ENCODE measurements at regions not wholly inside any gene's neighbourhood (a gene's known extent, or its start where the extent isn't known, plus 50 kb on each side); places are given as distances from the start of the nearest gene placed in this dataset.
"Not testable (repeated sequence)": the region's sequence is repeated elsewhere in the genome, so short reads cannot be mapped to it uniquely, and the experiment has no call there.

DNA sequence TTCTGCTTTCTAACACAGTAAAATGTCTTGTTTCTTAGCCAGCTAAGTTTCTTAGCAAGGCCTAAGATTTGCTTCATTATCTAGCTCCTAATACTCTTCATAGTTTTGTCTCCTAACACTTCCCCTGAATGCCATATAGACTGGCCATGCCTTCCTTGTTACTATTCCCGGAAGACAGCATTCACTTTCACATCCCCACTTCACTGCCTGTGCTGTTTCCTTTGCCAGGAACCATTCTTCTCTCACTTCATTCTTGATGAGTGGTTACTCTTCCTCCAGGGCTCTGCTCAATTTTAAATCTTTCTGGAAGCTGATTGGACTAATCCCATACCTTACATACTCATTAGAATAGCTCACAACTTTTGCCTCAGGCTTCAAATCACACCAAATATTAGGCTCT, 1510.2 kb upstream of the DDX18 start:
- no peaks in the 10 kb centered on the region for H3K9me2 ChIP-seq (replicated peaks; ENCODE audit: insufficient read depth, low read length)
- no peaks in the 10 kb centered on the region for H3K36me3 ChIP-seq (ENCODE audit: low read length)
- no peaks in the 10 kb centered on the region for H4K20me1 ChIP-seq (ENCODE audit: low read depth, low read length)
- no peak overlapping the region for H3K27ac ChIP-seq (ENCODE audit: low read depth, low read length)
- no peaks in the 10 kb centered on the region for H3F3A ChIP-seq (ENCODE audit: insufficient read depth)
- H3K79me2 ChIP-seq (ENCODE audit: insufficient read depth, low read length) = no peaks in the 10 kb centered on the region
- H2AFZ ChIP-seq (ENCODE audit: low read depth, low read length, severe bottlenecking) = no peak overlapping the region
- TF ChIP-seq CTCF (IDR thresholded peaks at IDR 0.05; ENCODE audit: insufficient read depth, low read length, poor library complexity, severe bottlenecking) (no peak), EZH2phosphoT487 (conservative IDR thresholded peaks at IDR 0.05; ENCODE audit: low read length) (no peak)
- H3K9me3 ChIP-seq (ENCODE audit: insufficient read depth, low read length) = no peaks in the 10 kb centered on the region
- no peak overlapping the region for H3K9ac ChIP-seq (ENCODE audit: low read length)
- H3K4me3 ChIP-seq (ENCODE audit: insufficient read depth, low read length, poor library complexity, severe bottlenecking) = no peak overlapping the region
- no peaks in the 10 kb centered on the region for H3K27me3 ChIP-seq (ENCODE audit: low read length)
- no peak overlapping the region for H3K4me2 ChIP-seq (ENCODE audit: low read depth, low read length, poor library complexity, severe bottlenecking)

- TF ChIP-seq CTCF (IDR thresholded peaks at IDR 0.05; ENCODE audit: insufficient read depth, low read length, poor library complexity, severe bottlenecking) (no peak), EZH2phosphoT487 (conservative IDR thresholded peaks at IDR 0.05; ENCODE audit: low read length) (no peak)
- Histone ChIP-seq H2AFZ (ENCODE audit: low read depth, low read length, severe bottlenecking) (no peak overlapping the region), H3K4me3 (ENCODE audit: insufficient read depth, low read length, poor library complexity, severe bottlenecking) (no peak overlapping the region), H3K79me2 (ENCODE audit: insufficient read depth, low read length) (no peaks in the 10 kb centered on the region), H3K4me2 (ENCODE audit: low read depth, low read length, poor library complexity, severe bottlenecking) (no peak overlapping the region), H3K27ac (ENCODE audit: low read depth, low read length) (no peak overlapping the region), H3K36me3 (ENCODE audit: low read length) (no peaks in the 10 kb centered on the region), H3F3A (ENCODE audit: insufficient read depth) (no peaks in the 10 kb centered on the region), H4K20me1 (ENCODE audit: low read depth, low read length) (no peaks in the 10 kb centered on the region), H3K27me3 (ENCODE audit: low read length) (no peaks in the 10 kb centered on the region), H3K9me3 (ENCODE audit: insufficient read depth, low read length) (no peaks in the 10 kb centered on the region), H3K9ac (ENCODE audit: low read length) (no peak overlapping the region), H3K9me2 (replicated peaks; ENCODE audit: insufficient read depth, low read length) (no peaks in the 10 kb centered on the region)
These were observed 1497.4 kb upstream of the DDX18 start for GRCh38 chr2:116317111-116317510.

GRCh38 chr2:116318551-116318950, 1495.9 kb upstream of the DDX18 start:
- H2AFZ ChIP-seq (ENCODE audit: low read depth, low read length, severe bottlenecking); H3K9ac ChIP-seq (ENCODE audit: low read length); H3F3A ChIP-seq (ENCODE audit: insufficient read depth); H3K79me2 ChIP-seq (ENCODE audit: insufficient read depth, low read length); H3K27me3 ChIP-seq (ENCODE audit: low read length); H3K27ac ChIP-seq (ENCODE audit: low read depth, low read length); H3K36me3 ChIP-seq (ENCODE audit: low read length); H3K4me3 ChIP-seq (ENCODE audit: insufficient read depth, low read length, poor library complexity, severe bottlenecking); H4K20me1 ChIP-seq (ENCODE audit: low read depth, low read length); H3K4me2 ChIP-seq (ENCODE audit: low read depth, low read length, poor library complexity, severe bottlenecking); H3K9me3 ChIP-seq (ENCODE audit: insufficient read depth, low read length); H3K9me2 ChIP-seq (replicated peaks; ENCODE audit: insufficient read depth, low read length): not testable (repeated sequence)

DNA sequence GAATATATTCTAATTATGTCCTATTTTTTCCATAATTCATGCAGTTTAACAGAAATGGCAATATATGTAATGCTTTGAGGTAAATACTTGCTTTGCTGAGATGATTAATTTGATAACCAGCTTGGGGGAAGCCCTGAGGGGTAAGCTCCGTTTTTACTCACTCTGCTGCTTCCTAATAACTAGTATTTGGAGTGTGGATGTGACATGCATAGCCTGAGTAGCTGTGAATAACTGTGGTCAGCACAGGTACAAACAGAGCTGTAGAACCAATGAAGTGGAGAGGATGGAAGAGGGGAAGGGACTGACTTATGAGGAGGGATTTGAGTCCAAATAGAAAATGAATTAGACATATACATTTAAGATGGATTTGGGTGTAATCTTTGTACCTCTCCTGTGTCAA, 1495.5 kb upstream of the DDX18 start:
- H3K9ac ChIP-seq (ENCODE audit: low read length) = no peak overlapping the region
- H3K27ac ChIP-seq (ENCODE audit: low read depth, low read length) = no peak overlapping the region
- no peak overlapping the region for H3K4me3 ChIP-seq (ENCODE audit: insufficient read depth, low read length, poor library complexity, severe bottlenecking)
- TF ChIP-seq CTCF (IDR thresholded peaks at IDR 0.05; ENCODE audit: insufficient read depth, low read length, poor library complexity, severe bottlenecking) (no peak), EZH2phosphoT487 (conservative IDR thresholded peaks at IDR 0.05; ENCODE audit: low read length) (no peak)
- no peaks in the 10 kb centered on the region for H3K36me3 ChIP-seq (ENCODE audit: low read length)
- no peaks in the 10 kb centered on the region for H3K9me3 ChIP-seq (ENCODE audit: insufficient read depth, low read length)
- no peaks in the 10 kb centered on the region for H3K27me3 ChIP-seq (ENCODE audit: low read length)
- no peaks in the 10 kb centered on the region for H4K20me1 ChIP-seq (ENCODE audit: low read depth, low read length)
- no peaks in the 10 kb centered on the region for H3K9me2 ChIP-seq (replicated peaks; ENCODE audit: insufficient read depth, low read length)
- H3K79me2 ChIP-seq (ENCODE audit: insufficient read depth, low read length) = no peaks in the 10 kb centered on the region
- H2AFZ ChIP-seq (ENCODE audit: low read depth, low read length, severe bottlenecking) = no peak overlapping the region
- no peaks in the 10 kb centered on the region for H3F3A ChIP-seq (ENCODE audit: insufficient read depth)
- no peak overlapping the region for H3K4me2 ChIP-seq (ENCODE audit: low read depth, low read length, poor library complexity, severe bottlenecking)
